ENCODE measurements at regions not wholly inside any gene's neighbourhood (a gene's known extent, or its start where the extent isn't known, plus 50 kb on each side); places are given as distances from the start of the nearest gene placed in this dataset.

DNA sequence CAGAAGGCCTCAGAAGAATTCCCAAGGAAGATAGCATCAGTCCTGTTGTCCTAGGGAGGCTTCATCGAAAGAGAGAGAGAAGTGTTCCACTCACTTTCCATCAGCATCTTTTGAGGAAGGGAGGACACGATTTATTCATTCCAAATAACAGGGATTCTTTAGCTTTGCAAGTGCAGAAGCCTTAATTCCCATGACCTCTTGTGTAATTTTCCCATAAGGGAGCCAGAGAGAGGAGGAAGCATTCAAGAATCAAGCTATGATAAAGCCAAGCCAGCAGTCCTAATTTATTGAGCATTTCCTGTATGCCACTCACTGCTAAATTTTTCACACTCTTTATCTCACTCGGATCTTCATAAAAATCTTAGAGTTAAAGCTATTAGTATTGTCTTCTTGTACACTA lies 169.7 kb upstream of the MITF start:
- H3K9me3 ChIP-seq (ENCODE audit: insufficient read depth, low read depth) = no peaks in the 10 kb centered on the region
- POLR2A ChIA-PET (ENCODE audit: unreplicated experiment) = no interaction called here
- H2AFZ ChIP-seq = no peak overlapping the region
- DNase-seq = no peak
- intact Hi-C loops (cut with micrococcal nuclease; ENCODE audit: unreplicated experiment) = no loop called here
- H3K27me3 ChIP-seq (ENCODE audit: insufficient read depth, low read depth) = no peaks in the 10 kb centered on the region
- no peak overlapping the region for H3K27ac ChIP-seq
- H3K4me1 ChIP-seq (replicated peaks; ENCODE audit: insufficient read depth) = no peaks in the 10 kb centered on the region
- no peaks in the 10 kb centered on the region for H4K20me1 ChIP-seq (ENCODE audit: insufficient read depth)
- no peaks in the 10 kb centered on the region for H3K36me3 ChIP-seq (ENCODE audit: low read depth)
- H3F3A ChIP-seq (ENCODE audit: insufficient read depth, low read depth) = no peaks in the 10 kb centered on the region
- no peak overlapping the region for H3K4me2 ChIP-seq
- no TSS peak for BruUV-seq (replicated peaks)
- no peak overlapping the region for H3K4me3 ChIP-seq
- H3K79me2 ChIP-seq (ENCODE audit: low read depth) = no peaks in the 10 kb centered on the region
- TF ChIP-seq, protein P1, sequence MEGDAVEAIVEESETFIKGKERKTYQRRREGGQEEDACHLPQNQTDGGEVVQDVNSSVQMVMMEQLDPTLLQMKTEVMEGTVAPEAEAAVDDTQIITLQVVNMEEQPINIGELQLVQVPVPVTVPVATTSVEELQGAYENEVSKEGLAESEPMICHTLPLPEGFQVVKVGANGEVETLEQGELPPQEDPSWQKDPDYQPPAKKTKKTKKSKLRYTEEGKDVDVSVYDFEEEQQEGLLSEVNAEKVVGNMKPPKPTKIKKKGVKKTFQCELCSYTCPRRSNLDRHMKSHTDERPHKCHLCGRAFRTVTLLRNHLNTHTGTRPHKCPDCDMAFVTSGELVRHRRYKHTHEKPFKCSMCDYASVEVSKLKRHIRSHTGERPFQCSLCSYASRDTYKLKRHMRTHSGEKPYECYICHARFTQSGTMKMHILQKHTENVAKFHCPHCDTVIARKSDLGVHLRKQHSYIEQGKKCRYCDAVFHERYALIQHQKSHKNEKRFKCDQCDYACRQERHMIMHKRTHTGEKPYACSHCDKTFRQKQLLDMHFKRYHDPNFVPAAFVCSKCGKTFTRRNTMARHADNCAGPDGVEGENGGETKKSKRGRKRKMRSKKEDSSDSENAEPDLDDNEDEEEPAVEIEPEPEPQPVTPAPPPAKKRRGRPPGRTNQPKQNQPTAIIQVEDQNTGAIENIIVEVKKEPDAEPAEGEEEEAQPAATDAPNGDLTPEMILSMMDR (conservative IDR thresholded peaks at IDR 0.05) = no peak
- no peak for TF ChIP-seq EZH2 (IDR thresholded peaks at IDR 0.05; ENCODE audit: low read depth)
- no peaks in the 10 kb centered on the region for H3K9me2 ChIP-seq (ENCODE audit: insufficient read depth)
- CTCF ChIA-PET = interaction anchor here (0.5 kb wide), 1 partner anchor 30 kb away, joined by 5 read pairs; no protein-coding TSS in a partner anchor

DNA sequence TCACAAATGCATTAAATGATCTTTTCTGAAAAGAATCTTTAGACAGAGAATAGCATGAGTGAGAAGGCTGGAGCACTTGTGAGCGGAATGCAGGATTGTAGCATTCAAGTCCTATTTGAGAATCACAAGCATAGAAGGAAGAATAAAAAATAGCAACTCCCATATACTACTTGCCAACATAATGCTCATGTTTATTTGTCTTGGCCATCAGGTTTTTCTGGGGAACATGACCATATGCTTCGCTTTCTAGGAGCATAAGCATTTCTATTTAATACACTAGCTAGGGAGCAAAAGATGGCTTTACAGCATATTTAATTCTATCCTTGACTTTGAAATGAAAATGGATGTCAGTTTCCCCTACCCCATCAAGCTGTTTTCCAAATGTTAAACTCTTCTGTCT lies 170.3 kb upstream of the MITF start:
- H3K4me1 ChIP-seq (replicated peaks; ENCODE audit: insufficient read depth) = no peaks in the 10 kb centered on the region
- H3F3A ChIP-seq (ENCODE audit: insufficient read depth, low read depth) = no peaks in the 10 kb centered on the region
- BruUV-seq (replicated peaks) = no TSS peak
- no peak overlapping the region for H2AFZ ChIP-seq
- H3K79me2 ChIP-seq (ENCODE audit: low read depth) = no peaks in the 10 kb centered on the region
- no peaks in the 10 kb centered on the region for H3K36me3 ChIP-seq (ENCODE audit: low read depth)
- H3K9me3 ChIP-seq (ENCODE audit: insufficient read depth, low read depth) = no peaks in the 10 kb centered on the region
- no peak overlapping the region for H3K4me3 ChIP-seq
- no peak overlapping the region for H3K27ac ChIP-seq
- TF ChIP-seq EZH2 (IDR thresholded peaks at IDR 0.05; ENCODE audit: low read depth) = no peak
- TF ChIP-seq, protein P1 (conservative IDR thresholded peaks at IDR 0.05) = no peak
- intact Hi-C loops (cut with micrococcal nuclease; ENCODE audit: unreplicated experiment) = no loop called here
- DNase-seq = no peak
- POLR2A ChIA-PET (ENCODE audit: unreplicated experiment) = no interaction called here
- H3K9me2 ChIP-seq (ENCODE audit: insufficient read depth) = no peaks in the 10 kb centered on the region
- no peak overlapping the region for H3K4me2 ChIP-seq
- H3K27me3 ChIP-seq (ENCODE audit: insufficient read depth, low read depth) = no peaks in the 10 kb centered on the region
- CTCF ChIA-PET = interaction anchor here (0.5 kb wide), 1 partner anchor 29 kb away, joined by 5 read pairs; no protein-coding TSS in a partner anchor
- H4K20me1 ChIP-seq (ENCODE audit: insufficient read depth) = no peaks in the 10 kb centered on the region

DNA sequence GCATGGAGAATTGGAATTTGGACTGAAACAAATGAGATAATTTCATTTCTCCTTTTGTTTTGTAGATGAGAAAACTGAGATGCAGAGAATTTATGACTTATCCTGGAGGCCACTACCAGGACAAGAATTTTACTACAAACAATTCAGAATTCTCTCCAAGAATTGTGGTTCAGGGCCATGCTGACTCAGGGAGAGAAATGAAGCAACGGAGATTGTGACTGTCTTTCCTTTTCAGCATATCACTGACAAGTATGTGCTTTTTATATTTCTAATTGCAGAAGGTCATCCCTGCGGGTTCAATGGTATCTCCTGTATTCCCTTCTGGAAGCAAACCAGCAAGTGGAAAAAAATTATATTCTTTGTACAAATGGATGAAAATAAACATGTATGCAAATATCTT lies 170.8 kb upstream of the MITF start:
- no peak overlapping the region for H3K27ac ChIP-seq
- ChIA-PET POLR2A (ENCODE audit: unreplicated experiment) (no interaction called here), CTCF (no interaction called here)
- TF ChIP-seq EZH2 (IDR thresholded peaks at IDR 0.05; ENCODE audit: low read depth) = no peak
- TF ChIP-seq, protein P1 (conservative IDR thresholded peaks at IDR 0.05) = no peak
- no peaks in the 10 kb centered on the region for H4K20me1 ChIP-seq (ENCODE audit: insufficient read depth)
- H3K79me2 ChIP-seq (ENCODE audit: low read depth) = no peaks in the 10 kb centered on the region
- no peak for DNase-seq
- intact Hi-C loops (cut with micrococcal nuclease; ENCODE audit: unreplicated experiment) = no loop called here
- no TSS peak for BruUV-seq (replicated peaks)
- no peak overlapping the region for H3K4me2 ChIP-seq
- no peaks in the 10 kb centered on the region for H3K36me3 ChIP-seq (ENCODE audit: low read depth)
- no peaks in the 10 kb centered on the region for H3K9me2 ChIP-seq (ENCODE audit: insufficient read depth)
- no peak overlapping the region for H2AFZ ChIP-seq
- H3F3A ChIP-seq (ENCODE audit: insufficient read depth, low read depth) = no peaks in the 10 kb centered on the region
- H3K4me1 ChIP-seq (replicated peaks; ENCODE audit: insufficient read depth) = no peaks in the 10 kb centered on the region
- no peaks in the 10 kb centered on the region for H3K27me3 ChIP-seq (ENCODE audit: insufficient read depth, low read depth)
- H3K9me3 ChIP-seq (ENCODE audit: insufficient read depth, low read depth) = no peaks in the 10 kb centered on the region
- no peak overlapping the region for H3K4me3 ChIP-seq
